HCT116 (cell line): ENCODE measurements at regions not wholly inside any gene's neighbourhood (a gene's known extent, or its start where the extent isn't known, plus 50 kb on each side); places are given as distances from the start of the nearest gene placed in this dataset.

Experiments
- ATAC-seq: fragments of 200-7000 bp; cut with Tn5 transposase; 2 replicates; pipeline ENCODE4 v1.9.1; 2020; ENCODE audit warnings: mild to moderate bottlenecking, moderate library complexity
- BruUV-seq: library from RNA; stranded (reverse); fragments of 400-500 nt; replicated peaks from 2 replicates; lab custom pipeline; 2021; lab: Mats Ljungman, UMichigan
- CTCF ChIA-PET: fragments of 300-600 bp; sonication (Branson Sonifier 250); formaldehyde crosslinking; loops from one replicate; lab custom pipeline; 2021; ENCODE audit warnings: antibody characterized with exemption; lab: Charles Lee
- POLR2A ChIA-PET: fragments of 300-600, 350-600 bp; sonication (Branson Sonifier 250); formaldehyde crosslinking; loops from one replicate; lab custom pipeline; 2021; ENCODE audit warnings: antibody characterized with exemption; lab: Charles Lee
- RAD21 ChIA-PET, 2 experiments: fragments of 300-600 bp; sonication (Branson Sonifier 250); formaldehyde crosslinking; loops; one replicate each; lab custom pipeline; 2023; ENCODE audit warnings: low total read pairs in 2 of 2; ENCODE audit not compliant: uncharacterized antibody in 2 of 2, unreplicated experiment in 2 of 2, low non-redundant PET in 1 of 2; lab: Charles Lee
- DNase-seq: peaks from one replicate; pipeline ENCODE4 v3.0.0-alpha.2; 2010; ENCODE audit warnings: low read depth, low spot score
- H2AFZ ChIP-seq: fragments of 200-600 bp; shearing (Covaris generic), sonication (generic); 2 replicates; pipeline ENCODE4 v1.6.1; 2017; ENCODE audit warnings: low read depth, mixed run types, mixed read lengths, antibody characterized with exemption, low read length; ENCODE audit not compliant: poor library complexity, severe bottlenecking
- H3K27ac ChIP-seq: 2 replicates; pipeline ENCODE4 v1.5.1; 2012; ENCODE audit warnings: low read depth, low read length
- H3K27me3 ChIP-seq: fragments of 200-600 bp; sonication (generic); 2 replicates; pipeline ENCODE4 v1.6.1; 2016; ENCODE audit warnings: mixed run types, low read length, mixed read lengths; ENCODE audit not compliant: insufficient read depth
- H3K36me3 ChIP-seq, 2 experiments: fragments of 200-500 bp in 1 of 2; fragments of 200-600 bp in 1 of 2; sonication (Bioruptor generic) in 1 of 2; sonication (generic) in 1 of 2; 2 replicates each; pipeline versions ENCODE4 v1.5.1 to v1.6.1; 2014 to 2016; ENCODE audit warnings: low read length in 2 of 2, inconsistent platforms in 1 of 2, mixed read lengths in 1 of 2, mixed run types in 1 of 2; ENCODE audit not compliant: insufficient read depth in 2 of 2, control insufficient read depth in 1 of 2
- H3K4me1 ChIP-seq, 2 experiments: fragments of 200-600 bp in 1 of 2; sonication (generic) in 1 of 2; 2 replicates each; pipeline versions ENCODE4 v1.5.1 to v1.6.1; 2012 to 2017; ENCODE audit warnings: low read length in 2 of 2, inconsistent platforms in 1 of 2, mild to moderate bottlenecking in 1 of 2, mixed read lengths in 1 of 2, mixed run types in 1 of 2, moderate library complexity in 1 of 2; ENCODE audit not compliant: insufficient read depth in 2 of 2, control insufficient read depth in 1 of 2
- H3K4me2 ChIP-seq: fragments of 200-600 bp; sonication (generic); 2 replicates; pipeline ENCODE4 v1.6.1; 2017; ENCODE audit warnings: mixed run types, low read length, mixed read lengths
- H3K4me3 ChIP-seq, 2 experiments: fragments of 200-600 bp in 1 of 2; sonication (generic) in 1 of 2; replicated peaks in 1 of 2; 2 replicates each; pipeline ENCODE4 v1.5.1; 2011 to 2016; ENCODE audit warnings: low read length in 2 of 2, control low read depth in 1 of 2, low read depth in 1 of 2, mild to moderate bottlenecking in 1 of 2, mixed read lengths in 1 of 2, mixed run types in 1 of 2
- H3K79me2 ChIP-seq: fragments of 200-600 bp; sonication (generic); 2 replicates; pipeline ENCODE4 v1.6.1; 2017; ENCODE audit warnings: mild to moderate bottlenecking, mixed run types, low read length, moderate library complexity, mixed read lengths; ENCODE audit not compliant: insufficient read depth
- H3K9ac ChIP-seq: fragments of 200-600 bp; sonication (generic); 2 replicates; pipeline ENCODE4 v1.6.1; 2016; ENCODE audit warnings: low read length, mixed read lengths
- H3K9me2 ChIP-seq: fragments of 200-600 bp; sonication (generic), shearing (Covaris generic); 2 replicates; pipeline ENCODE4 v1.6.1; 2017; ENCODE audit warnings: mixed run types, mild to moderate bottlenecking, moderate library complexity; ENCODE audit not compliant: insufficient read depth
- H3K9me3 ChIP-seq, 2 experiments: fragments of 200-500 bp in 1 of 2; fragments of 200-600 bp in 1 of 2; sonication (Bioruptor generic) in 1 of 2; sonication (generic) in 1 of 2; 2 replicates each; pipeline ENCODE4 v1.6.1; 2014 to 2017; ENCODE audit warnings: low read length in 2 of 2, mixed read lengths in 2 of 2, inconsistent platforms in 1 of 2, low read depth in 1 of 2, mild to moderate bottlenecking in 1 of 2, mixed run types in 1 of 2, moderate library complexity in 1 of 2; ENCODE audit not compliant: control insufficient read depth in 1 of 2, insufficient read depth in 1 of 2
- H4K20me1 ChIP-seq: fragments of 200-600 bp; sonication (generic), shearing (Covaris generic); 2 replicates; pipeline ENCODE4 v1.6.1; 2017; ENCODE audit warnings: mixed run types, mild to moderate bottlenecking, moderate library complexity; ENCODE audit not compliant: insufficient read depth
- ELF1 ChIP-seq: IDR thresholded peaks from 2 replicates; pipeline ENCODE4 v1.6.1; 2012; ENCODE audit warnings: low read depth, borderline replicate concordance
- JUND ChIP-seq: IDR thresholded peaks from 2 replicates; pipeline ENCODE4 v1.6.1; 2012
- MAX ChIP-seq: IDR thresholded peaks from 2 replicates; pipeline ENCODE4 v1.6.1; 2012
- REST ChIP-seq: IDR thresholded peaks from 2 replicates; pipeline ENCODE4 v1.6.1; 2012; ENCODE audit warnings: low read depth
- SP1 ChIP-seq: IDR thresholded peaks from 2 replicates; pipeline ENCODE4 v1.6.1; 2012; ENCODE audit warnings: low read depth
- SRF ChIP-seq: IDR thresholded peaks from 2 replicates; pipeline ENCODE4 v1.6.1; 2012; ENCODE audit warnings: low read depth
- ZBTB33 ChIP-seq: IDR thresholded peaks from 2 replicates; pipeline ENCODE4 v1.6.1; 2011; ENCODE audit warnings: mild to moderate bottlenecking, low read length, moderate library complexity; ENCODE audit not compliant: insufficient replicate concordance; ENCODE audit errors: extremely low read depth
- intact Hi-C: fragments of 100-400 bp; cut with micrococcal nuclease; formaldehyde crosslinking; loops from 2 replicates; pipeline ENCODE4 v1.10.0; 2022

GRCh38 chr3:69684309-69684961, 54.8 kb upstream of the MITF start:
- RAD21 ChIA-PET: no interaction called here
- intact Hi-C loops: no loop called here
- ATAC-seq: no peak

GRCh38 chr3:69683082-69683806, 56.0 kb upstream of the MITF start:
- POLR2A ChIA-PET: no interaction called here
- Histone ChIP-seq H3K36me3 (no peaks in the 10 kb centered on the region), H3K4me2 (no peak overlapping the region), H3K9me2 (no peaks in the 10 kb centered on the region), H3K4me1 (no peaks in the 10 kb centered on the region), H2AFZ (no peak overlapping the region), H4K20me1 (no peaks in the 10 kb centered on the region), H3K27me3 (peaks cover 11% of the 10 kb centered on the region), H3K9me3 (no peaks in the 10 kb centered on the region), H3K79me2 (no peaks in the 10 kb centered on the region), H3K27ac (no peak overlapping the region)
- BruUV-seq: no TSS peak
- no peak for DNase-seq
- CTCF ChIA-PET: no interaction called here
- TF ChIP-seq SP1 (no peak), ELF1 (no peak), REST (no peak), SRF (no peak), ZBTB33 (no peak)
- TF ChIP-seq, all 23 proteins: peak for 0
- no peak overlapping the region for H3K9ac ChIP-seq
- H3K4me3 ChIP-seq: no peak overlapping the region
- RAD21 ChIA-PET: no interaction called here
- ATAC-seq: no peak
- intact Hi-C loops: no loop called here

More at GRCh38 chr3:69684309-69684961, 54.8 kb upstream of the MITF start:
- Histone ChIP-seq H3K9me3 (no peaks in the 10 kb centered on the region), H3K27ac (no peak overlapping the region), H2AFZ (no peak overlapping the region), H3K4me2 (no peak overlapping the region), H3K9ac (no peak overlapping the region), H3K9me2 (no peaks in the 10 kb centered on the region), H3K27me3 (peaks cover 11% of the 10 kb centered on the region), H3K79me2 (no peaks in the 10 kb centered on the region), H3K36me3 (no peaks in the 10 kb centered on the region), H4K20me1 (no peaks in the 10 kb centered on the region), H3K4me3 (no peak overlapping the region), H3K4me1 (no peaks in the 10 kb centered on the region)
- TF ChIP-seq JUND: no peak
- no peak for TF ChIP-seq ELF1
- TF ChIP-seq MAX: no peak
- no TSS peak for BruUV-seq
- DNase-seq: no peak
- ChIA-PET CTCF (no interaction called here), POLR2A (no interaction called here)
